OCI-LY1 (cell line): ENCODE measurements at regions not wholly inside any gene's neighbourhood (a gene's known extent, or its start where the extent isn't known, plus 50 kb on each side); places are given as distances from the start of the nearest gene placed in this dataset.

ENCODE experiments used
- CTCF ChIP-seq: fragments of 200-600 bp; sonication (generic), shearing (Covaris generic); IDR thresholded peaks from 2 replicates; pipeline ENCODE4 v1.5.1; 2017; ENCODE audit warnings: mild to moderate bottlenecking, antibody characterized with exemption, low read length, moderate library complexity, mixed read lengths
- EZH2 ChIP-seq: fragments of 200-600 bp; sonication (generic), shearing (Covaris generic); IDR thresholded peaks from 2 replicates; pipeline ENCODE4 v1.8.0; 2017; ENCODE audit warnings: borderline replicate concordance, mixed run types, mild to moderate bottlenecking, antibody characterized with exemption, low read length, moderate library complexity, mixed read lengths

DNA sequence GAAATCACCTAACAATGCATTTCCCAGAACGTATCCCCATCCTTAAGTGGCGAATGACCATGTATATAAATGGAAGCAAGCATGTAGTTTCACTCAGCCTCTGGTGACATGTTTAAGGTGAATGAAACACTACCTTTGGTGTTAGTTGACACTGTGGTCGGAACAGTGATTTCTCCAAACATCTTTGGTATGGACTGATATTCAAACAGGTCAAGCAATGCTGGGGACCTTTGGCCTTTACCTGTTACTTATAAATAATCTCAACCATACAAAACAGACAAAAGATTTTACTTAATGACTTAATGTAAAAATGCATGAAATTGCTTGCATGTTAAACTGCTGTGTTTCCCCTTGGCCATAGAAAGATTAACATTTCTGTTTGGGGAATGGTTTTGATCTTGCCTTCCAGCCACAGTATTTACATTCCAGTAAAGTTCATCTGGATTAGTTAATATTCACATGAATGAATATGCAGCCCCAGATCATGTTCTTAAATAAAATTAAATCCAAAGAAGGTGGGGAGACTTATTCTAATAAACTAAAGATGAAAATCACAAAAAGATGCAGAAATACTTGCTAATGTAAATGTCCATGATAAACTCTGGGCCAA, 74.4 kb upstream of the HES1 start:
- TF ChIP-seq CTCF (no peak), EZH2 (no peak)
